ENCODE measurements at regions not wholly inside any gene's neighbourhood (a gene's known extent, or its start where the extent isn't known, plus 50 kb on each side); places are given as distances from the start of the nearest gene placed in this dataset.

DNA sequence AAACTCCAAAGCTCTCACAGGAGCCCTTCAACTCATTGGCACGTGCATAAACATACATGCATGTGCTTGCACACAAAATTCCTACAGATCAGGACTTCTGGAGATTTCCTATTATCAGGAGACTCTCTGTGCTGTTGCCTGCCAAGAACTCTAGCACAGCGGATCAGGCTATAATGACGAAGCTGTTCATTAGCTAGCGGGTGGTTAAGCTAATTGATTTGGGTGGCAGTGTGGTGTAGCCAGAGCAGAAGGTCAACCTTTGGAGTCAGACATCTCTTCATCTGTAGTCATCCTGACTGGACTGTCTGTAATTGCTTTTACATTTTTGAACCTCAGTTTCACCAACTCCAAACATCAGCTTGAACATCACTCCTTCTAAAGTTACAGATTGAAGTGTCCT, 69.0 kb downstream of the KIF2B start:
- Mint-ChIP-seq H3K9me3 (peaks cover 0 to 5% of the 10 kb centered on the region in 2 donors), H3K27me3 (no peaks in the 10 kb centered on the region), H3K4me3 (no peak overlapping the region), H3K27ac (no peak overlapping the region), H3K4me1 (no peaks in the 10 kb centered on the region)
- ATAC-seq = no peak
- DNase-seq = no peak

DNA sequence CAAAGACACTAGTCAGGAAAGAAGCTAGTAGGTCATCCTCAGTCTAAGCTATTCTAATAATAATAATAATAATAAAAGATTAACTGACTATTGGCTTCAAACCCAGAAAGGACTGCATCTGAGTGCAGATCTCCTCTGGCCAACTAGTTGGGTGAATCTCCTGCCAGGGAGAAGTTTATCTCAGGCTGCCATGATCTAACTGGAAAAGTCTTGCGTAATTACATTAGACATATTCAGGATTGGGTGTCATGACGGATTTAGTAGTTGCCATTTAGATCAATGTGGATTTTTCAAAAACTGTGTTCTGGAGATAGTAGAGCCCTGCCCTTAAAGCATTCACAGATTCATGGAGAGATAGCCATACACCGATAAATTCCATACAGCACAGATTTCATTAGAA, 69.5 kb downstream of the KIF2B start:
- H3K27ac Mint-ChIP-seq = no peak overlapping the region
- DNase-seq (no peak), ATAC-seq (no peak)
- H3K9me3 Mint-ChIP-seq = peaks cover 0 to 5% of the 10 kb centered on the region in 2 donors
- no peak overlapping the region for H3K4me3 Mint-ChIP-seq
- H3K27me3 Mint-ChIP-seq = no peaks in the 10 kb centered on the region
- no peaks in the 10 kb centered on the region for H3K4me1 Mint-ChIP-seq

DNA sequence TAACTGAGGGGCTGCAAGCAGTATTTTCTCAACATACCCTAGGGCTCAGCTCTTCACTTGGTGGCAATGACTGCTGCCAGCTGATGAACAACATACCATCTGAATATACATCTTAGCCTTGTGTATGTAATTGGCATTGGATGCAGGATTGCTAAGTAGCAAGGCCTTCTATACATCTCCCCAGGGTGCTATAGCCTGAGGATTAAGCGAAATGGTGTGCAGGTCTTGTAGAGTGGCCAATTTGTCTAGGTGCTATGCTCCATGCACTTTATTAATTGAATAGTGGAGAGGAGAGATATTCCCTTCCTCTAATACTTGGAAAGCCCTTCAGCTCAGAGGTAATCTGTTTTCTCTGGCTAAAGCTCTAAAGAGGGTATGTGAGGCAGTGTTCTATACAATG, 71.9 kb downstream of the KIF2B start:
- Mint-ChIP-seq H3K27ac (no peak overlapping the region), H3K4me1 (no peaks in the 10 kb centered on the region), H3K27me3 (no peaks in the 10 kb centered on the region), H3K9me3 (peaks cover 2 to 5% of the 10 kb centered on the region in 2 donors), H3K4me3 (no peak overlapping the region)
- DNase-seq = no peak
- ATAC-seq = no peak

DNA sequence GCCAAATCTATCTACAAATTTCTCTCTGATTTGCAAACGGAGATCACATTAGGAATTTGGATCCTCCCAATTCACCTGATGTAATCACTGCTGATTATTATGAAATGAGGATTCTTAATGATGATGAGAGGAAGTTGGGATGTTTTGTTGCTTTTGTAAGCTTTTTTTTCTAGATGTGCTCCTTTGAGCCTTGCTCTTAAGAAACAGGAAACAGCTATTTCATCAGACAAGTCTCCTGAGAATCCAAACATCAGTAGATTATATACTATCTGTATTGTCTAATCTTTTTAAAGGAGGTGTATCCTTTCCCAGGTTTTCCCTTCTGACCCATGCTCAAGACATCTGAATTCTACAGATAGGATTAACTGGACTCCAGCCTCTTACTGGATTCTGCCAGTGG, 73.3 kb downstream of the KIF2B start:
- H3K27me3 Mint-ChIP-seq = no peaks in the 10 kb centered on the region
- H3K27ac Mint-ChIP-seq = no peak overlapping the region
- H3K4me3 Mint-ChIP-seq = no peak overlapping the region
- no peaks in the 10 kb centered on the region for H3K4me1 Mint-ChIP-seq
- peaks cover 13 to 14% of the 10 kb centered on the region in 2 donors for H3K9me3 Mint-ChIP-seq
- ATAC-seq (no peak), DNase-seq (no peak)

DNA sequence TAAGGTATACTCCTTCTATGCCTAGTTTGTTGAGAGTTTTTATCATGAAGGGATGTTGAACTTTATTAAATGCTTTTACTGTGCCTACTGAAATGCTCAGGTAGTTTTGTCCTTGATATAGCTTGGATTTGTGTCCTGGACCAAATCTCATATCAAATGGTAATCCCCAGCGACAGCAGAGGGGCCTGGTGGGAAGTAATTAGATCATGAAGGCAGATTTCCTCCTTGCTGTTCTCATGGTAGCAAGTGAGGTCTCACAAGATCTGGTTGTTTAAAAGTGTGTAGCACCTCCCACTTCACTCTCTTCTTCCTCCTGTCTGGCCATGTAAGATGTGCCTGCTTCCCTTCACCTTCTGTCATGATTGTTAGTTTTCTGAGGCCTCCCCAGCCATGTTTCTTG, 78.2 kb downstream of the KIF2B start:
- Mint-ChIP-seq H3K27me3 (no peaks in the 10 kb centered on the region), H3K4me3 (no peak overlapping the region), H3K27ac (no peak overlapping the region), H3K4me1 (no peaks in the 10 kb centered on the region), H3K9me3 (peaks cover 20 to 49% of the 10 kb centered on the region in 2 donors)
- ATAC-seq (no peak), DNase-seq (no peak)

DNA sequence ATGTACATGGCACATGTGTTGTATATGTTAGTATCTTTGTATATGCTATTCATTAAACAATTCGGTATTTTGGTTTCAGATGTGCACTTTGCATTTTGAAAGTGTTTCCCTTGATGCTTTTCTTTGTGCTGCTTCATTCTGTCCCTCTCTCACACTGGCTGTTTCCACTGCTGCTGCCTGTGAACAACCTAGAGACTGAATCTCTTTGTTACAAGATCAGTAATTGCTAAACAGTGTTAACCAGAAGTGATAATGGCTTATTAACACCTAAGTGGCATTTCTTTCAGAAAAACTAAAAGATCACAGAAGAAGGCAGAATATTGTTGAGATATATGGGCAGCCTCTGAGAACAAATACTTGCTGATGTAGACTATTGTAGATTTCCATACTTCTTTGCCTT, 84.7 kb downstream of the KIF2B start:
- no peak for DNase-seq
- H3K9me3 Mint-ChIP-seq = peaks cover 12 to 46% of the 10 kb centered on the region in 2 donors
- H3K27ac Mint-ChIP-seq = no peak overlapping the region
- no peak for ATAC-seq
- no peaks in the 10 kb centered on the region for H3K4me1 Mint-ChIP-seq
- no peak overlapping the region for H3K4me3 Mint-ChIP-seq
- H3K27me3 Mint-ChIP-seq = no peaks in the 10 kb centered on the region

DNA sequence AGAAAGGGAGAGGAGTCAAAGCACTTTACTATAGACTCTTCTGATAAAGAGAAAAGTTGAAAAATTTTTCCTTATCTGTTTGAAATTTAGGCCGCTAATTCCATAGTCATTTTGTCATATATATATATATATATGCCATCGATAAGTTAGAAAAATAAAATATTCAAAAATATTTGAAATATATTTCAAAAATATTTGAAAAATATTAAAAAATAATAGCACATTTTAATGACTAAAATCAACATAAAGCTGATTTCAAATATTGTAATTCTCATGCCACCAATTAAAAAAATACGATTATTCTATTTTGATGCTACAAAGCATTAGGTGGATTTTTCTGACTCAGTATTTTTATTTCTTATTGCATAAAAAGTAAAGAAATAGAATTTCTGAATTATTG, 87.1 kb downstream of the KIF2B start:
- H3K9me3 Mint-ChIP-seq = peaks cover 7 to 34% of the 10 kb centered on the region in 2 donors
- H3K27ac Mint-ChIP-seq = no peak overlapping the region
- H3K4me1 Mint-ChIP-seq = no peaks in the 10 kb centered on the region
- no peaks in the 10 kb centered on the region for H3K27me3 Mint-ChIP-seq
- no peak overlapping the region for H3K4me3 Mint-ChIP-seq
- ATAC-seq (no peak), DNase-seq (no peak)

DNA sequence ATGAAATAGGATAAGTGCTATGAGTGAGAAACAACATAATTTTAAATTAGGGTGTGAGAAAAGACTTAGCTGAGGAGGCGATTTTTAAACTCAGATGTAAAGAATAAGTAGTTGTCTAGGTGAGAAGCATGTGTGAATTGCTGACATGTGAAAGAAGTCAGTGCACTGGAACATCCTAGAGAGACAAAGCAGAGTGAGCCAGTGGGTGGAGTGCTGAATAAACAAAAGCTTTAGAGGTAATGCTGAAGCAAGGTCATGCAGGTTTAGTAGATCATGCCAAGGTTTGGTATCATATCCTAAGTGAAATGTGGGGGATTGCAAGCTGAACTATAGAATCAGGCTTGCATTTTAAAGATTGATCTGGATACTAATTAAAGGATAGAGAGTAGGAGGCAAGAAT, 89.4 kb downstream of the KIF2B start:
- Mint-ChIP-seq H3K9me3 (peaks cover 7 to 23% of the 10 kb centered on the region in 2 donors), H3K27ac (no peak overlapping the region), H3K4me3 (no peak overlapping the region), H3K4me1 (no peaks in the 10 kb centered on the region), H3K27me3 (no peaks in the 10 kb centered on the region)
- no peak for ATAC-seq
- DNase-seq = no peak

DNA sequence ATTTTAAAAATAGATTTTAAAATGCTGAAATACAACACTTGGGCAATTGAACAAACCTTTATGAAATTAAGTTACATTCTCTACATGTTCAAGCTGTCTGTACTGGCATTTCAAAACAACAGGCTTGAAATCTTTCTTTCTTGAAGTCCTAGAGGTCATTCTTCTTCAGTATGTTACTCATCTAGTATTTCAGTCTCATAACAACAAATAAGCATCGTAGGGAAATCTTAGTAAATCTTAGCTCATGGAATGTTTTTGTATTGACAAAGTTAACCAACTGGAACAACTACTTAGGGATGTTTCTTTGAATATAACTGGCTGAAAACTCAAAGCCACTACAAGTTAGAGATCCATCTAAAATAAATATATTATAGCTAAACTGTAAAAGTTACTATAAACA, 96.6 kb downstream of the KIF2B start:
- no peaks in the 10 kb centered on the region for H3K4me1 Mint-ChIP-seq
- H3K27me3 Mint-ChIP-seq = no peaks in the 10 kb centered on the region
- no peak overlapping the region for H3K4me3 Mint-ChIP-seq
- H3K27ac Mint-ChIP-seq = no peak overlapping the region
- no peak for ATAC-seq
- H3K9me3 Mint-ChIP-seq = no peaks in the 10 kb centered on the region
- no peak for DNase-seq

DNA sequence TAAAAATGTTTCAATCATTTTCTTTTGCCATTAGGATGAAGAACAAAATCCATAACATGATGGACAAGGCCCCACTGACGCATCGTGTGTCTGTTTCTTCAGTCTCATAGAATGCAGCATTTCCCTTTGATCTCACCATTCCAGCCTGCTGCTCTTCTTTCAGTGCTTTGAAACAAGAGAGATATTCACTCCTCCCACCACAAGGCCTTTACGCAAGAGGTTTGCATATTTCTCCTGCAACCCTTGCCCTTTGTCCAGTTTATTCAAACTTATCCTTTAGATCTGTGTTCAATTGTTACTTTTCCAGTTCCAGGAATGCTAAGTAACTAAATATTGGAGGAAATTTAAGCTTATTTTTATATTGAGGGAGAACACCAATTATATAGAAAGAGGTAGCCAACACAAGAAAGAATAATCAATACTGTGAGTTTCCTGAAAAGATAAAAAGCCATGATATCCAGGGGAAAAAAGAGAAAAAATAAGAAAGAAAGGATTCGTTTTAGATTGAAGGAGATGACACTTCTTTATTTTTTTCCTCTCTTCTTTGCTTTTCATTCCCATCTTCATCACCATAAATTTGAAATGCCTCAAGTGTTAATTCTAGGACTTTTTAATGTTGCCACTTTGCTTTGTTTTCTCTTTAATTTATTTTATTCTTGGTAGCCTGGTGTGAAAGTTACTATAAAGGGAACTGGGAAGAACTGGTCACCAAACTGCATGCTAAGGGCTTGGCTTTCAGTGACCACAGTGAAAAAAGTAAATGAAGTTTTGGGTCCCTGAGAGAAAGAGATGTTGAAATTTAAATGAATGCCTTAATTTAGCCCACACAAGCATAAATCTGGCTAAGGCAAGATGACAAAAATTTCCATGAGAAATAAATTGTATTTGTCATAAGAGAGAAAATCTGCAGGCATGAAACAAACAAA, 102.1 kb downstream of the KIF2B start:
- ATAC-seq (no peak), DNase-seq (no peak)
- H3K4me1 Mint-ChIP-seq = no peaks in the 10 kb centered on the region
- H3K4me3 Mint-ChIP-seq = no peak overlapping the region
- no peak overlapping the region for H3K27ac Mint-ChIP-seq
- H3K9me3 Mint-ChIP-seq = peaks cover 0 to 8% of the 10 kb centered on the region in 2 donors
- H3K27me3 Mint-ChIP-seq = no peaks in the 10 kb centered on the region

DNA sequence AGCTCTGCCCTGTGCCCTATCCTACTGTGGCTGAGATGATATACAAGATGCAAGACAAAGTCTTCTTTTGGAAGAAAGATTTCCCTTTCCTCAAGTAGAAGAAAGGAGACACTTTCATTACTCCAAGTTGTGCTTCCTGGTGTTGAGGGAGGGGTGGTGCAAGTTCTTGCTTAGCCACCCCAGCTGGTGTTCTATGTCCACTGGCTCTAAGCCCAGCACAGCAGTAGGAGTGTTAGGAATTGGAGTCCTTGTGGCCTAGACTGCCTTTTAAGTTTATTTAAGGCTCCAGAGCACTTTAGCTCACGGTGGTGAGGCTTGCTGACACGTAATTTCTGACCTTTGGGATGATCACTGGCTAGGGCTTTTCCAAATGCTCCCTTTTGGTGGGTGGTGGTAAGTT, 109.7 kb downstream of the KIF2B start:
- Mint-ChIP-seq H3K4me1 (no peaks in the 10 kb centered on the region), H3K27me3 (no peaks in the 10 kb centered on the region), H3K4me3 (no peak overlapping the region), H3K9me3 (peaks cover 0 to 4% of the 10 kb centered on the region in 2 donors), H3K27ac (no peak overlapping the region)
- no peak for ATAC-seq
- DNase-seq = no peak

DNA sequence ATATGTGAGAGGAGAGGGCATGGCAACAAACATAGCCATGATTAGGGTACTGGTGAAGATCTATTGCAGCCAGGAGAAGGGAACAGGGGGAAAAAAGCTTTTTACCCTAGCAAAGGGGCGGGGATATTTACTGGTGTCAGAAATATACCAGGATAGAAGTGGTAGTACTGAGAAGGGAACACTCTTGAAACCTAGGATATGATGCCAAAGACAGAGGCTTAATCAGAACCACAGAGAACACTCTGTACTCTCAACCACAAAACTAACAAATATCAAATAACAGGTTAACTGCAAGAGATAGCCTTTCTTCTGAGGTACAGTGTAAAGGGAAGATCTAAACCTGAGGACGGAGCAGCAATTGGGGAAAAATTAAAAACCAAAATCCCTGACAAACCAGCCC, 112.2 kb downstream of the KIF2B start:
- DNase-seq (no peak), ATAC-seq (no peak)
- no peaks in the 10 kb centered on the region for H3K4me1 Mint-ChIP-seq
- H3K27ac Mint-ChIP-seq = no peak overlapping the region
- no peaks in the 10 kb centered on the region for H3K27me3 Mint-ChIP-seq
- H3K9me3 Mint-ChIP-seq = no peaks in the 10 kb centered on the region
- no peak overlapping the region for H3K4me3 Mint-ChIP-seq

DNA sequence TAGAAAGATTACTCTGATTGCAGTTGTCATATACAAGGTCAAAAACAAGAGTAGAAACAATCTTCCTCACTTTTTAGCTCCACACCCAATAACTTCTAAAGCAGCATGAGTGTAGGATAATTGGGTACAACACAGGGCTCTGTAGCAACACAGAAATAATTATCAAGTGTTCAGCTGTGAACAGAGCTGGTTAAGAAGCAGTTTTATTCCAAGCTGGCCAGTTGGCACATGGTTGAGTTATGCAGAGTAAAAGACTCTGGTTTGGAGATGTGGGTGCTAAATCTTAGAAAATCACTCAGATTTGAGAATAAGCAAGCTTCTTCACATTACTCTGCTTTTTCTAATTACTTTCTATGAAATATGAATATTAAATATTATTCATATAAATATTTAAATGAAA, 118.5 kb downstream of the KIF2B start:
- no peak for DNase-seq
- no peak for ATAC-seq
- H3K4me3 Mint-ChIP-seq = no peak overlapping the region
- H3K27me3 Mint-ChIP-seq = no peaks in the 10 kb centered on the region
- no peak overlapping the region for H3K27ac Mint-ChIP-seq
- peaks cover 4 to 7% of the 10 kb centered on the region in 2 donors for H3K9me3 Mint-ChIP-seq
- no peaks in the 10 kb centered on the region for H3K4me1 Mint-ChIP-seq

DNA sequence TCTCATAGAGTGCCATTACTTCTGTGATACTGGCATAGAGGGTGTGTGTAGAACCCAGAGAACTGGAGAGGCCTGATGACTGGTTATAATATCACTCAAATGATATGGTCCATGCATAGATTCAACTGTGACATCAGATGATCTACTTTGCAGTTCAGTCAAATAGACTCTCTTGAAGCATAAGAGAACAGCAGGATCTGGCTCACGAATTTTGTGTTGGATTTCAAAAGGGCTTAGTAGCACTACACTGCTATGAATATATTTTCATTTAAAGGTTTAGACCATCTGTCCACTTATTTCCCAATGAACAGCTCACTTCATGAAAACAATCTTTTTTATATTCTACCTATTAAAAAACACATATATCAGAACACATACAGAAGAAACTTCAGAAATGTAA, 119.7 kb downstream of the KIF2B start:
- ATAC-seq (no peak), DNase-seq (no peak)
- Mint-ChIP-seq H3K4me3 (no peak overlapping the region), H3K4me1 (no peaks in the 10 kb centered on the region), H3K9me3 (peaks cover 4 to 7% of the 10 kb centered on the region in 2 donors), H3K27ac (no peak overlapping the region), H3K27me3 (no peaks in the 10 kb centered on the region)

DNA sequence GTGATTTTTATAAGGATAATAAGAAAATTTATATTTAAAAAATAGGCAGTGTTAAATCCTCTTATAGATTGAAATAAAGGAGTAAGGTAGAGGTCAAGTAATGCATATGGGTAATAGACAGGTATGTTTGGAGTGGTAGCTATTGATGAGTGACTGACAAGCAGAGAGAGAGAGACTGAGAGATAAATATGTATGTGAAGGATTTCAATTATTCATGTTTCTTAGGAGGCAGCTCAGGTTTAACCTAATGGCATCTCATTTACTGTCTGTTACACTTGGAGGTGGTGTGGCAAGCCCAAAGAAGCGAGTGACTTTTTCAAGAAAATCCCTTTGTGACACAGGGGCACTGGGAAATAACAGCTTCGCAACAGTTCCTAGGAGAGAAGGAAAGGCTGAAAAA, 120.2 kb downstream of the KIF2B start:
- Mint-ChIP-seq H3K9me3 (peaks cover 4 to 7% of the 10 kb centered on the region in 2 donors), H3K27me3 (no peaks in the 10 kb centered on the region), H3K4me1 (no peaks in the 10 kb centered on the region), H3K4me3 (no peak overlapping the region), H3K27ac (no peak overlapping the region)
- no peak for DNase-seq
- no peak for ATAC-seq

DNA sequence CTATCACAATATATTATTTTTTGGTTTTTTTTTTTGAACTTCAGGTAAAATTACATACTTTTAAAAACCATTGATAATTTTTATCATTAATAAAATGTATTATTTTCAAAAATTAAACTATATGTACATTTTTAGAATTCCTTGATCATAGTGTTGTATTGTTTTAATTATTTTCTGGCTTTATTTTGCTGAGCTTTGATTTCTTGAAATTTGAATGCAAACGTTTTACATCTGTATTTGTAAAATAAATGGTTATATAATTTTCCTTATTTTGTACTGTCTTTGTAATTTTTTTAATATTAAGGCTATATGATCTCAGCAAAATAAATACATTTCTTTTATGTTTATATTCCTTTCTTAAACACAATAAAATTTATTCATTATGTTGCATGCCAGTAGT, 125.6 kb downstream of the KIF2B start:
- no peak overlapping the region for H3K27ac Mint-ChIP-seq
- H3K4me1 Mint-ChIP-seq = no peaks in the 10 kb centered on the region
- DNase-seq (no peak), ATAC-seq (no peak)
- H3K4me3 Mint-ChIP-seq = no peak overlapping the region
- H3K9me3 Mint-ChIP-seq = peaks cover 9 to 27% of the 10 kb centered on the region in 2 donors
- no peaks in the 10 kb centered on the region for H3K27me3 Mint-ChIP-seq
